ENCODE measurements at regions not wholly inside any gene's neighbourhood (a gene's known extent, or its start where the extent isn't known, plus 50 kb on each side); places are given as distances from the start of the nearest gene placed in this dataset.
"Not testable (repeated sequence)": the region's sequence is repeated elsewhere in the genome, so short reads cannot be mapped to it uniquely, and the experiment has no call there.

DNA sequence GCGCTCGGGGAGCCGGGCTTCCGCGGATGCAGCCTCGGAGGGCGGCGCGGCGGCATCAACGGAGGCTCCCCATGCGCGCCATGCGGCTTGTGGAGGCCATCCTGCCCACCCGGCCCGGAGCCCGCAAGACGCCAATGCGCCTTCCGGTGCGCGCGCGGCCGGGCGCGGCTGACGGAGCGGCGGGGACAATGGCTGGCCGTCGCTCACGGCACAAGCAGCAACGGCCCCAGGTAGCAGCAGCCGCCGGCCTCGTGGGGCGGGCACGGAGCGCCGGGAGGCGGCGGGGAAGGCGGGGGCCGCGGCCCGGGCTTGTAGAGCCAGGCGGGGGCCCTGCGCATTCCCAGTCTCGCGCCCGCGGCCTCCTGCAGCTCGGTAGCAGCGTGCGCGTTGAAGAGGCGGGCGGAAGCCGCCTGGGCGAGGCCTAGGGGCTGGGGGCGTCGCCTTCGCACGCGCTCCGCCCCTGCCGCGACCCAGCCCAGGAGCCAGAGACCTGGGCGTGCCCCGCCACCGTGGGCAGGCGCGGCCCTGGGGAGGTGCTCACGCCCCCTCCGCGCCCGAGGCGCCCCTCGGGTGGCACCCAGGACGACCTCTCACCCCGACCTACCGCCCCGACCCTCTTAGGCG is 130.2 kb upstream of the PRKX start:
- ATAC-seq (ENCODE audit: low read depth): peak; percentile 87
- H2AK5ac ChIP-seq (ENCODE audit: low read depth, low read length); H3K18ac ChIP-seq (ENCODE audit: low read depth, low read length); H2BK20ac ChIP-seq (ENCODE audit: low read depth, low read length); DNase-seq; H3K23ac ChIP-seq (ENCODE audit: low read depth, low read length); H3K36me3 ChIP-seq (ENCODE audit: control insufficient read depth, insufficient read depth, low read length); H3K9me3 ChIP-seq (ENCODE audit: control insufficient read depth, insufficient read depth, low read length); H2AFZ ChIP-seq (replicated peaks; ENCODE audit: low read length, poor library complexity); dilution Hi-C loops (cut with HindIII; ENCODE audit: low sequenced_read_pairs, unreplicated experiment); H3K14ac ChIP-seq (replicated peaks; ENCODE audit: low read depth, low read length); H2BK15ac ChIP-seq (ENCODE audit: low read depth, low read length); H2BK5ac ChIP-seq (ENCODE audit: low read depth, low read length, poor library complexity, severe bottlenecking); H4K5ac ChIP-seq (ENCODE audit: low read depth, low read length); intact Hi-C loops (cut with micrococcal nuclease); H4K20me1 ChIP-seq (ENCODE audit: insufficient read depth, low read length); POLR2A ChIA-PET (ENCODE audit: unreplicated experiment); H3K9ac ChIP-seq (ENCODE audit: low read depth, low read length); H4K8ac ChIP-seq (ENCODE audit: low read depth in 2 of 2, low read length in 2 of 2); H4K91ac ChIP-seq (ENCODE audit: insufficient read depth, low read depth, low read length); BruUV-seq (replicated peaks); CTCF ChIA-PET; H3K27ac ChIP-seq (ENCODE audit: insufficient read depth, low read length); H3K27me3 ChIP-seq (ENCODE audit: control insufficient read depth, insufficient read depth, low read length); H2BK120ac ChIP-seq (ENCODE audit: low read depth, low read length); H3K56ac ChIP-seq (ENCODE audit: extremely low read depth, insufficient read depth, low read length); H3K79me1 ChIP-seq (ENCODE audit: low read depth in 1 of 2, low read length in 2 of 2); H3K4ac ChIP-seq (ENCODE audit: low read depth, low read length); H2AK9ac ChIP-seq (replicated peaks; ENCODE audit: low read depth, low read length, poor library complexity); H3K4me1 ChIP-seq (ENCODE audit: control insufficient read depth, insufficient read depth, low read length); in situ Hi-C loops (cut with MboI; ENCODE audit: low sequenced_read_pairs); H3K9me1 ChIP-seq (ENCODE audit: insufficient read depth, low read length); H3K4me2 ChIP-seq (ENCODE audit: low read depth, low read length): not testable (repeated sequence)
- no CpG with 5 or more reads among the region's 85 CpGs for WGBS, 2 experiments (ENCODE audit: extremely low coverage in 2 of 2, insufficient read length in 1 of 2)
- H3K4me3 ChIP-seq (ENCODE audit: insufficient read depth, low read depth, low read length): peak overlapping the region; percentile 52; the same call in 1 of the 2 replicates

DNA sequence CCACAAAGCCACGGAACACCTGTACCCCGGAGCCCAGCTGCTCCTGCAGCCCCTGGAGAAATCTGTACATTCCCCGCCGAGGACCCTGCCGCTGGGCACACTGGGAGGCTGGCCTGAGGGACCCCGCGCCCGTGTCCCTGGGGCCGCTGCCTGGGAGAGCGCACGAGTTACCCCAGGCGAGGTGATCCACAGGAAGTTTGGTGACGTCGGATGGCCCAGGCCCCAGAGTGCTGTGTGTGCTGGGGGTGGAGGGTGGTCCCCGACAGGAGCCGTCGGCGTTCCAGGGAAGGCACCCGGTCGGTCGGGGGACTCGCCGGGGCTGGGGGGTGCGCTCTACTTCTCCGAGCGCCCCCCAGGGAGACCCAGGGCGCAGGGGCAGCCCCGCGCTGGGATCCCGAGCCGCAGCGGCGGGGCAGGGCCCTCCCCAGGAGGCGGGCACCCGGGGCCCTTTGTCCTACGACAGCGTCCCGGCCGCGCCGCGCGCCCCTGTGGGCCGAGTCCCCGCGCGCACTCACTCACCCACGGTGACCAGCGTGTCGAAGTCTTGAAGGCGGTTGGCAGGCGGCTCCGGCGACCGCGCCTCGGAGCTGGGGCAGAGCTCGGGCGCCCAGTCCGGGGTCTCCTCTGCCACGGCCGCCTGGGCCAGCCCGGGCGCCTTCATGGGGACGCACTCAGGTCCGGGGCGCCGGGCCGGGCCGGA is 129.5 kb upstream of the PRKX start:
- H2AK5ac ChIP-seq (ENCODE audit: low read depth, low read length); CTCF ChIA-PET: not testable (repeated sequence)
- H3K4me2 ChIP-seq (ENCODE audit: low read depth, low read length): peak overlapping the region; percentile 67

More for the DNA sequence above, 129.5 kb upstream of the PRKX start:
- Histone ChIP-seq H3K27ac (ENCODE audit: insufficient read depth, low read length) (peak overlapping the region; percentile 44), H3K4me3 (ENCODE audit: insufficient read depth, low read depth, low read length) (peak overlapping the region; percentile 68), H2BK5ac (ENCODE audit: low read depth, low read length, poor library complexity, severe bottlenecking) (peak overlapping the region; percentile 39), H3K9ac (ENCODE audit: low read depth, low read length) (peak overlapping the region; percentile 56; the same call in 1 of the 2 replicates)
- H2BK15ac ChIP-seq (ENCODE audit: low read depth, low read length); H4K8ac ChIP-seq (ENCODE audit: low read depth in 2 of 2, low read length in 2 of 2); H4K91ac ChIP-seq (ENCODE audit: insufficient read depth, low read depth, low read length); H3K9me1 ChIP-seq (ENCODE audit: insufficient read depth, low read length); H4K20me1 ChIP-seq (ENCODE audit: insufficient read depth, low read length); H3K18ac ChIP-seq (ENCODE audit: low read depth, low read length); H2AFZ ChIP-seq (replicated peaks; ENCODE audit: low read length, poor library complexity); H3K4ac ChIP-seq (ENCODE audit: low read depth, low read length); DNase-seq; BruUV-seq (replicated peaks); H3K79me1 ChIP-seq (ENCODE audit: low read depth in 1 of 2, low read length in 2 of 2); H2AK9ac ChIP-seq (replicated peaks; ENCODE audit: low read depth, low read length, poor library complexity); dilution Hi-C loops (cut with HindIII; ENCODE audit: low sequenced_read_pairs, unreplicated experiment); H3K36me3 ChIP-seq (ENCODE audit: control insufficient read depth, insufficient read depth, low read length); H3K27me3 ChIP-seq (ENCODE audit: control insufficient read depth, insufficient read depth, low read length); H2BK120ac ChIP-seq (ENCODE audit: low read depth, low read length); in situ Hi-C loops (cut with MboI; ENCODE audit: low sequenced_read_pairs); H4K5ac ChIP-seq (ENCODE audit: low read depth, low read length); H2BK20ac ChIP-seq (ENCODE audit: low read depth, low read length); H3K9me3 ChIP-seq (ENCODE audit: control insufficient read depth, insufficient read depth, low read length); H3K14ac ChIP-seq (replicated peaks; ENCODE audit: low read depth, low read length); intact Hi-C loops (cut with micrococcal nuclease); POLR2A ChIA-PET (ENCODE audit: unreplicated experiment); H3K23ac ChIP-seq (ENCODE audit: low read depth, low read length); H3K4me1 ChIP-seq (ENCODE audit: control insufficient read depth, insufficient read depth, low read length); H3K56ac ChIP-seq (ENCODE audit: extremely low read depth, insufficient read depth, low read length): not testable (repeated sequence)
- WGBS, 2 experiments (ENCODE audit: extremely low coverage in 2 of 2, insufficient read length in 1 of 2): no CpG with 5 or more reads among the region's 70 CpGs
- peak; percentile 76 for ATAC-seq (ENCODE audit: low read depth)

Data from IMR-90 (cell line).